NB4 (cell line): ENCODE measurements at regions not wholly inside any gene's neighbourhood (a gene's known extent, or its start where the extent isn't known, plus 50 kb on each side); places are given as distances from the start of the nearest gene placed in this dataset.

Experiments
- MYC ChIP-seq: IDR thresholded peaks from 2 replicates; pipeline ENCODE4 v1.6.1; 2011; ENCODE audit warnings: low read depth, low read length
- POLR2A ChIP-seq: IDR thresholded peaks from 2 replicates; pipeline ENCODE4 v1.6.1; 2011; ENCODE audit warnings: mild to moderate bottlenecking; ENCODE audit not compliant: insufficient read length; ENCODE audit errors: extremely low read depth
- TF ChIP-seq, protein P1 (sequence below): IDR thresholded peaks from one replicate; pipeline ENCODE4 v1.5.1; 2012; ENCODE audit warnings: low read depth, low read length

DNA sequence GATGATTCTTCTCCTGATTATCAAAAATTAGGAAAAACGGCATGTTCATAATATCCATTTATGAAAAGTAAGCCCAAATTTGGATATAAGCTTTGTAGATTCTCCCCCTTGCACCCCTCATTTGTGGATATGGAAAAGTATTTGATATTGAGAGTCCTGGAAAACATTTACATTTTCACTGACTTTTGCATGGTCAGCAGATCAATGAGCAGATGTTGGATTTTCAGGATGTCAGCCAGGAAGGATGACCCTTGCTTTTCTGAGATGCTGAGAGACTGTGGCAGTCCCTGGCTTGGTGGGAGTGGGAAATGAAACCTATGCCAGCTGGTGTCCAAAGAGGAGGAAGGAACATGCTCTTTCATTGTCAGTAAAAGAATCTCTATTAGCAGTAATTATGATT, 410.8 kb downstream of the DMAC1 start:
- no peak for TF ChIP-seq POLR2A
- TF ChIP-seq, protein P1, sequence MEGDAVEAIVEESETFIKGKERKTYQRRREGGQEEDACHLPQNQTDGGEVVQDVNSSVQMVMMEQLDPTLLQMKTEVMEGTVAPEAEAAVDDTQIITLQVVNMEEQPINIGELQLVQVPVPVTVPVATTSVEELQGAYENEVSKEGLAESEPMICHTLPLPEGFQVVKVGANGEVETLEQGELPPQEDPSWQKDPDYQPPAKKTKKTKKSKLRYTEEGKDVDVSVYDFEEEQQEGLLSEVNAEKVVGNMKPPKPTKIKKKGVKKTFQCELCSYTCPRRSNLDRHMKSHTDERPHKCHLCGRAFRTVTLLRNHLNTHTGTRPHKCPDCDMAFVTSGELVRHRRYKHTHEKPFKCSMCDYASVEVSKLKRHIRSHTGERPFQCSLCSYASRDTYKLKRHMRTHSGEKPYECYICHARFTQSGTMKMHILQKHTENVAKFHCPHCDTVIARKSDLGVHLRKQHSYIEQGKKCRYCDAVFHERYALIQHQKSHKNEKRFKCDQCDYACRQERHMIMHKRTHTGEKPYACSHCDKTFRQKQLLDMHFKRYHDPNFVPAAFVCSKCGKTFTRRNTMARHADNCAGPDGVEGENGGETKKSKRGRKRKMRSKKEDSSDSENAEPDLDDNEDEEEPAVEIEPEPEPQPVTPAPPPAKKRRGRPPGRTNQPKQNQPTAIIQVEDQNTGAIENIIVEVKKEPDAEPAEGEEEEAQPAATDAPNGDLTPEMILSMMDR, result no peak
- no peak for TF ChIP-seq MYC
